GM18511 (cell line): ENCODE measurements at regions not wholly inside any gene's neighbourhood (a gene's known extent, or its start where the extent isn't known, plus 50 kb on each side); places are given as distances from the start of the nearest gene placed in this dataset.

Source experiments
- ATAC-seq: cut with Tn5 transposase; IDR thresholded peaks from one replicate; pipeline ENCODE4 v1.9.1; 2021; ENCODE audit warnings: mild to moderate bottlenecking, moderate library complexity; ENCODE audit not compliant: unreplicated experiment

DNA sequence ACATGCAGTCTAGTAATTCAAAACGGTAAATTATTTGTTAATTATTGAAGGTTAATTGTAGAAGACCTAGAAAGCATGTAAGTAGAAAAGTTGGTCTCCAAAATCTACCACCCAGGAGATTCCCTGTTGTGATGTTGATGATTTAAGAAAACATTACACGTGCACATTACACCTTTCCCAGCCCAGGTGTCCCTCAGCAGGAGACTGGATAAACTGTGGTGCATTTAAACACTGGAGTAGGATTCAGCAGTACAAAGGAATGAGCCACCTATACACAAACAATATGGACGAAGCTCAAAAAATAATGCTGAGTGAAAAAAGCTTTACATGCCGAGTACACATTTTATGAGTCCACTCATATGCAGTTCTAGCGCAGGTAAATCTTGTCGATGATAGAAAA is 109.0 kb upstream of the STARD3NL start:
- no peak for ATAC-seq

GRCh38 chr7:38070718-38071117 is 107.3 kb upstream of the STARD3NL start:
- ATAC-seq: peak; percentile 50

DNA sequence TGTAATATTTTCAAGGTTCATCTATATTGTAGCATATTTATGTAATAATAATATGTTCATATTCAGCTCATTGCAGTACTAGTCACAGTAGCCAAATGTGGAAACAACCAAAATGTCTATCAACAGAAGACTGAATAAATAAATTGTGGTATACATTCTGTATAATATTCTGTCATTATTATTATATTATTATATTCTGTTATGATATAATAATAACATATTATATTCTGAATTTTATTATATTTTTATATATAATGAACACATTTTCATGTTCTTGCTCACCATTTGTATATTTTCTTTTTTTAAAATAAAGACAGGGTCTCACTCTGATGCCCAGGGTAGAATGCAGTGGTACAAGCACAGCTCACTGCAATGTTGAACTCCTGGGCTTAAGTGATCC is 91.2 kb upstream of the STARD3NL start:
- ATAC-seq: no peak

DNA sequence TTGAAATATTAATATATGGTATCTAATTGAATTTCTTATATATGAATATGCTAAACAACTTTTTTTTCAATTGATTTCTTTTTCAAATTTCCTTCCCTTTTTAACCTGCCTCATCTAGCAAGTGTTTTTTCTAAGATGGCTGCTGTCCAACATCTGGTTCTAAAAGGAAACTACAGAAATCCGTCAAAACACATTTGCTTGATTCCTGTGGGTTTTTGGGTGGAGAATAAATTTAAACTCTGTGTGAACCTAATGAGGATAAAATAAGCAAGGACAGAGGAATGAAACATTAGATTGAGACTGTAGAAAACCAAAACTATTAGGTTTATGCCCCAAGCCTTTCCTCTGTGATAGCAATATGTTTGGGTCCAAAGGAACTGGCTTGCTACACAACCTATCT is 75.5 kb upstream of the STARD3NL start:
- no peak for ATAC-seq

DNA sequence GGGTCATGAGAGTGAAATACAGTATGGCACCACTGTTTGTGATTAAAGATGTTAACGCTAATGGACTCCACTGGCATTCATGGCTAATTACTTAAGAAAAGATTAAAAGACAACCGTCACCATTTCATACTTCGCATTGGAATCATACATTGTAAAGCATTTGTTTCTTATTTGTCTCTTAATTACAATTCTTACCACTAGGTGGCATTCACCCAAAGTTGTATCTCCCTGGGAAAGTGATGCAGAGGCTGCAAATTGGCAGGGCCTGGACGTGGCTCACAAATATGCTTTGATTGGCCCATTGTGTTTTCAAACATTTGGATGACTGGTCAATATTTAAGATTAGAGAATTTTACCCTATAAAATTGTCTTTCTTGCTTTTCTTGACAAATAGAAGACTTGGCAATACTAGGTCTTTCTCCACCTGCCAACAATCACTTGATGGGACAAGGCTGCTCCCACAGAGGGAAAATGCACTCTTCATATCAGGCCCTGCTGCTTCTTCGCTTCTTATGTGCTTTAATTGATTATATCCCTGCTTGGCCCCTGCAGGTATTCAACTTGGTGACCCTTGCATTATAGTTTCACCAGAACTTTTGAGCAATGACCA is 72.1 kb upstream of the STARD3NL start:
- ATAC-seq: peak; percentile 68

- peak; percentile 81 for ATAC-seq
Observed at GRCh38 chr7:38107486-38107893, 70.6 kb upstream of the STARD3NL start.

GRCh38 chr7:38112075-38112474 is 66.0 kb upstream of the STARD3NL start:
- no peak for ATAC-seq

DNA sequence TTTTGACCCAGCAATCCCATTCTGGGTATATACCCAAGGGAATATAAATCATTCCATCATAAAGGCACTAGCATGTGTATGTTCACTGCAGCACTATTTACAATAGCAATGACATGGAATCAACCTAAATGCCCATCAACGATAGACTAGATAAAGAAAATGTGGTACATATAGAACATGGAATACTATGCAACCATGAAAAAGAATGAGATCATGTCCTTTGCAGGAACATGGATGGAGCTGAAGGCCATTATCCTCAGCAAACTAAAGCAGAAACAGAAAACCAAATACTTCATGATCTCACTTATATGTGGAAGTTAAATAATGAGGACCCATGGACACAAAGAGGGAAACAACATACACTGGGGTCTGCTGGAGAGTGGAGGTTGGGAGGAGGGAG is 58.0 kb upstream of the STARD3NL start:
- ATAC-seq: no peak

- no peak for ATAC-seq
Observed at GRCh38 chr7:38122501-38122900, 55.5 kb upstream of the STARD3NL start.

GRCh38 chr7:38123494-38123893 is 54.6 kb upstream of the STARD3NL start:
- no peak for ATAC-seq

DNA sequence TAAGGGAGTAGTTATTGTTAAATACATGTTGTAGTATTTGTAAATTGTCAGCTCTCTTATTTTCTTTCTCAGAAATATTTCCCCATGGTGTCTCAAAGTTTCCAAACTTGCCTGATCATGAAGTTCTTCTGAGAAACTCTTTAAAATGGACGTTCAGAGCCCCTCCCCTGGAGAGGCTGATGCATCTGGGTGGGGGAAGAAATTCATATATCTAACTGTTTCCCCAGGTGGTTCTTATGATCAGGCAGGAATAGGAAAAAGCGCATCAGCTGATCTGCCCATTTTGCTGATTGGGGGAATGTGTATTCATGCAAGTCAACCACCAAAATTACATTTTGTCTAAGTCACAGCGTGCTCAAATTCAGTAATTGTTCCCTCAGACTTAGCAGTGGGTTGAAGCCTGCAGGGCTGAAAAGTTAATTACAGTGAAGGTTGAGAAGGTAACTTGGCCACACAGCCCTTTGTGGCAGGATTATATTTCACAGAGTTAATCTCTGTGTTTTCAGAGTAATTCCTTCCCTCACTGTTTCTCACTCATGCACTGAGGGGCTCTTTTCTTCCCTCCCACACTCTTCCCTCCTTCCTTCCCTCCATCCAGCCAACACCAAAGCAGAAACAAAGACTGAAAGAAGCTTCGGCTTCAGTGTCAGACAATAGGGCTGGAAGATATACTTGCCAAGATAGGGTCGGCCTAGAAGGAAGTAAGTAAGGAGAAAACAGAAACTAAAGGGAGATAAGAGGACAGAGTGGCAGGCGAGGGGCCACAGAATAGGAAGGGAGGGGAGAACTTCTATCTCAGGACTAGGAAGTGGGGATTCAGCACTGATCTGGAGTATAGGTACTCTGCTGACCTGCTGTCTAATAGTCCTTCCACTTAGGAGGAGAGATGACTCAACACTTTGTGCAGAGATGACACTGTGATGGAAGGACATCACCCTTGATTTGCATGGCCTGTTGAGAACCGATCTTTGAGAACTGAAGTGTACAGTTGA is 50.5 kb upstream of the STARD3NL start:
- no peak for ATAC-seq
